ENCODE measurements at regions not wholly inside any gene's neighbourhood (a gene's known extent, or its start where the extent isn't known, plus 50 kb on each side); places are given as distances from the start of the nearest gene placed in this dataset.

DNA sequence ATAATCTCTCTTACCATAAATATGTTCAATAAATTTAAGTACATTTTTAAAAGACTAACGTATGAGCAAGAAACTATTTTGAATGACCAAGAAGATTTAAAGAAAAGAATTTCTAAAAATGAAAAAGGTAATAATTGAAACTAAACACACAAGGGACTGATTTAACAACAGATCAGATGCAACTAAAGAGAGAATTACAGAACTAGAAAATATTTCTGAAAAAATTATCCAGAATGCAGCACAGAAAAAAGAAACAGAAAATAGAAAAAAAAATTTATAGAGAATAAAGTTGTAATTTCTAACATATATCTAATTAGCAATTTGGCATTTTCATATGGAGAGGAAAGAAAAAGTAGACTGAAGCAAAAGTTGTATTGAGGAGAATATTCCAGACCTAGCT is 269.3 kb downstream of the TLE1 start:
- no peak for ATAC-seq (ENCODE audit: low read depth)
- DNase-seq (ENCODE audit: low spot score), result no peak
- no peaks in the 10 kb centered on the region for H3K4me1 ChIP-seq (ENCODE audit: insufficient read depth, poor library complexity, severe bottlenecking)

GRCh38 chr9:81417941-81418340 is 271.4 kb downstream of the TLE1 start:
- no peak overlapping the region for H3K27ac ChIP-seq (ENCODE audit: poor library complexity, severe bottlenecking)
- no peak for ATAC-seq (ENCODE audit: low read depth)

More for the DNA sequence above, 269.3 kb downstream of the TLE1 start:
- Histone ChIP-seq H3K36me3 (ENCODE audit: low read depth) (no peaks in the 10 kb centered on the region), H3K9me3 (ENCODE audit: severe bottlenecking) (no peaks in the 10 kb centered on the region), H3K4me3 (ENCODE audit: severe bottlenecking) (no peak overlapping the region), H3K27ac (ENCODE audit: poor library complexity, severe bottlenecking) (no peak overlapping the region), H3K27me3 (ENCODE audit: insufficient read depth, poor library complexity, severe bottlenecking) (no peaks in the 10 kb centered on the region)
- TF ChIP-seq, protein P1, sequence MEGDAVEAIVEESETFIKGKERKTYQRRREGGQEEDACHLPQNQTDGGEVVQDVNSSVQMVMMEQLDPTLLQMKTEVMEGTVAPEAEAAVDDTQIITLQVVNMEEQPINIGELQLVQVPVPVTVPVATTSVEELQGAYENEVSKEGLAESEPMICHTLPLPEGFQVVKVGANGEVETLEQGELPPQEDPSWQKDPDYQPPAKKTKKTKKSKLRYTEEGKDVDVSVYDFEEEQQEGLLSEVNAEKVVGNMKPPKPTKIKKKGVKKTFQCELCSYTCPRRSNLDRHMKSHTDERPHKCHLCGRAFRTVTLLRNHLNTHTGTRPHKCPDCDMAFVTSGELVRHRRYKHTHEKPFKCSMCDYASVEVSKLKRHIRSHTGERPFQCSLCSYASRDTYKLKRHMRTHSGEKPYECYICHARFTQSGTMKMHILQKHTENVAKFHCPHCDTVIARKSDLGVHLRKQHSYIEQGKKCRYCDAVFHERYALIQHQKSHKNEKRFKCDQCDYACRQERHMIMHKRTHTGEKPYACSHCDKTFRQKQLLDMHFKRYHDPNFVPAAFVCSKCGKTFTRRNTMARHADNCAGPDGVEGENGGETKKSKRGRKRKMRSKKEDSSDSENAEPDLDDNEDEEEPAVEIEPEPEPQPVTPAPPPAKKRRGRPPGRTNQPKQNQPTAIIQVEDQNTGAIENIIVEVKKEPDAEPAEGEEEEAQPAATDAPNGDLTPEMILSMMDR (IDR thresholded peaks at IDR 0.05; ENCODE audit: poor library complexity, severe bottlenecking), result no peak

DNA sequence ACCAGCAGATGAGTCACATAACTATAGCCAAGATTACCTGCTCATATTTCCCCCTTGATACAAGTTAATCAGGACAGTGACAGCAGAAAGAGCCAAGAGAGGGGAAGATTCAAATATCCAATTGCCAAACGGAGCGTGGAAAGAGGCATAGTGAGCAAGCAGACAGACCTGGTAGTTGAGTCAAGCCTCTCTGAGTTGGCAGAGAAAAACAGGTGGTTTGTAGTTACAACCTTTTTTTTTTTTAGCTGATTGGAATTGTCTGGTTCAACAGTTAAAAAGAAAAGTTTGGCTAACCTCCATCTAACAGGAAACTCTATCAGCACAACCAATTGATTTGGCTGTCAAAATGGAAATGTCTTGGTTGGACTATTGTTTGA is 272.1 kb downstream of the TLE1 start:
- H3K27ac ChIP-seq (ENCODE audit: poor library complexity, severe bottlenecking), result no peak overlapping the region

More at GRCh38 chr9:81417941-81418340, 271.4 kb downstream of the TLE1 start:
- DNase-seq (ENCODE audit: low spot score), result no peak
- Histone ChIP-seq H3K4me1 (ENCODE audit: insufficient read depth, poor library complexity, severe bottlenecking) (peaks cover 4% of the 10 kb centered on the region), H3K9me3 (ENCODE audit: severe bottlenecking) (no peaks in the 10 kb centered on the region), H3K27me3 (ENCODE audit: insufficient read depth, poor library complexity, severe bottlenecking) (no peaks in the 10 kb centered on the region), H3K4me3 (ENCODE audit: severe bottlenecking) (no peak overlapping the region), H3K36me3 (ENCODE audit: low read depth) (no peaks in the 10 kb centered on the region)
- TF ChIP-seq, protein P1 (IDR thresholded peaks at IDR 0.05; ENCODE audit: poor library complexity, severe bottlenecking), result no peak

DNA sequence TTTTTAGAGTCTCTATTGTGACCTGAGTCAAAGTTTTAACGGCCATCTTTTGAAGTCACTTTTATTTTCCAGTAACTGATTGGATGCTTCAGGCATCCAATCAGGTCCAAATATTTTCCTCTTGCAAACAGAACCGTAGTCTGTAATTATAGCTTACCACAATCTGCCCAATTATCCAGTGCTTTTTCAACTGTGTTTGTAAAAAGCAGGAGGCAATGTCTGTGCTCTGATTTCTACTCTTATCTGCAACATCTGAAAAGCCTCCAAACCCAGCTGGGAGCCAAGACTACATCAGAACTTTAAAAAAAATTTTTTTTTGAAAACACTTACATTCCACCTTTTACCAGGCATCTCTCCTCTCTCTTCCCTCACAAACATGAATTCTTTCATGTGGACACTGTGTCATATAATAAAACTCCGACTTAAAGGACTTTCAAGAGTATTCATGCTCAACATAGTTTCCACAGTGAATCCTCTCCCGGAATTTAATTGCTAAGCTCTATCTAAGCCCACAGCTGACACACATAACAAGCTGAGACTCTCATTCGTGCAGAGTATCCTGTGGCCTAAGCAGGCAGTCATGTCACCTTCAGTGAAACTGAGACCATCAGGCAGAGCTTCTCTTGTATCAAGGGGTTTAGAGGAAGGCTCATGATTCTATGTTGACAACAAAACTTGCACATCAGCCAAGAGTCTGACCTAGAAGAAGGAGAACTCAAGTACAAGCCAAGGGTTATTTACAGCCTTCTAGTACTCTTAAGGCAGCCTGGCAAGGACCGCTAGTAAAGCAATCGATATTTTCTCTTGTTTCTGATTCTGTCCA is 272.7 kb downstream of the TLE1 start:
- ATAC-seq (ENCODE audit: low read depth) (no peak), DNase-seq (ENCODE audit: low spot score) (no peak)
- Histone ChIP-seq H3K4me1 (ENCODE audit: insufficient read depth, poor library complexity, severe bottlenecking) (peaks cover 7% of the 10 kb centered on the region), H3K27ac (ENCODE audit: poor library complexity, severe bottlenecking) (no peak overlapping the region), H3K27me3 (ENCODE audit: insufficient read depth, poor library complexity, severe bottlenecking) (no peaks in the 10 kb centered on the region), H3K36me3 (ENCODE audit: low read depth) (no peaks in the 10 kb centered on the region), H3K9me3 (ENCODE audit: severe bottlenecking) (peaks cover 2% of the 10 kb centered on the region), H3K4me3 (ENCODE audit: severe bottlenecking) (no peak overlapping the region)
- TF ChIP-seq, protein P1 (IDR thresholded peaks at IDR 0.05; ENCODE audit: poor library complexity, severe bottlenecking), result no peak

More for the DNA sequence above, 272.1 kb downstream of the TLE1 start:
- no peak overlapping the region for H3K4me3 ChIP-seq (ENCODE audit: severe bottlenecking)
- no peaks in the 10 kb centered on the region for H3K9me3 ChIP-seq (ENCODE audit: severe bottlenecking)
- DNase-seq (ENCODE audit: low spot score) (no peak), ATAC-seq (ENCODE audit: low read depth) (no peak)
- peaks cover 5% of the 10 kb centered on the region for H3K4me1 ChIP-seq (ENCODE audit: insufficient read depth, poor library complexity, severe bottlenecking)
- H3K27me3 ChIP-seq (ENCODE audit: insufficient read depth, poor library complexity, severe bottlenecking), result no peaks in the 10 kb centered on the region
- H3K36me3 ChIP-seq (ENCODE audit: low read depth), result no peaks in the 10 kb centered on the region
- TF ChIP-seq, protein P1 (IDR thresholded peaks at IDR 0.05; ENCODE audit: poor library complexity, severe bottlenecking), result no peak

DNA sequence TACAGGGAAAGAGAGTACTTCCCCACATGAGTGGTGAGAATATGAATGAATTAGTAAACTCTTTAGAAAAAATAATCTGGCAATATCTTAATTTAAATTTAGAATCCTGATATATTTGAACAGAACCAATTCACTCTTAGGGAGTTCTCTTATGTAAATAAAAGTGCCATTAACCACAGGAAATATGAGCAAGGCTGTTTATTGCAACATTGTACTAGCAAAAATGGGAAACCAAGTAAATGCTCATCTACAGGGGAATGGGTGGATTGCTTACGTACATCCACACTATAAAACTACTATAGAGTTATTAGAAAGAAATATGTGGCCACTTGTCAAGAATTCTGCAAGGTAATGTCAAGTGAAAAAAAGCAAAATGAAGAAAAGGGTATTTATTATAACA is 274.5 kb downstream of the TLE1 start:
- no peak for ATAC-seq (ENCODE audit: low read depth)
- H3K4me1 ChIP-seq (ENCODE audit: insufficient read depth, poor library complexity, severe bottlenecking), result peaks cover 7% of the 10 kb centered on the region

More for the DNA sequence above, 274.5 kb downstream of the TLE1 start:
- H3K27me3 ChIP-seq (ENCODE audit: insufficient read depth, poor library complexity, severe bottlenecking), result no peaks in the 10 kb centered on the region
- TF ChIP-seq, protein P1 (IDR thresholded peaks at IDR 0.05; ENCODE audit: poor library complexity, severe bottlenecking), result no peak
- DNase-seq (ENCODE audit: low spot score), result no peak
- H3K27ac ChIP-seq (ENCODE audit: poor library complexity, severe bottlenecking), result no peak overlapping the region
- no peak overlapping the region for H3K4me3 ChIP-seq (ENCODE audit: severe bottlenecking)
- peaks cover 2% of the 10 kb centered on the region for H3K9me3 ChIP-seq (ENCODE audit: severe bottlenecking)
- no peaks in the 10 kb centered on the region; the same call in 1 of the 2 replicates for H3K36me3 ChIP-seq (ENCODE audit: low read depth)

Measured in RWPE2 (cell line).